Panc1 (cell line): ENCODE measurements at regions not wholly inside any gene's neighbourhood (a gene's known extent, or its start where the extent isn't known, plus 50 kb on each side); places are given as distances from the start of the nearest gene placed in this dataset.

Source experiments
- POLR2AphosphoS5 ChIP-seq: IDR thresholded peaks from 2 replicates; pipeline ENCODE4 v1.6.1; 2012; ENCODE audit warnings: mild to moderate bottlenecking, low read depth, low read length, moderate library complexity
- TCF7L2 ChIP-seq: IDR thresholded peaks from 2 replicates; pipeline ENCODE4 v1.6.1; 2011; ENCODE audit warnings: mild to moderate bottlenecking, low read depth, low read length, inconsistent platforms
- TF ChIP-seq, protein P1 (sequence below): fragments of 450-650 bp; IDR thresholded peaks from 2 replicates; pipeline ENCODE4 v1.5.1; 2017; ENCODE audit warnings: mild to moderate bottlenecking
- TF ChIP-seq, protein P2 (sequence below), 2 experiments: IDR thresholded peaks; 2 replicates each; pipeline ENCODE4 v1.6.1; 2011 to 2012; ENCODE audit warnings: low read depth in 2 of 2, control low read depth in 1 of 2, low read length in 1 of 2, mild to moderate bottlenecking in 1 of 2, moderate library complexity in 1 of 2; ENCODE audit not compliant: insufficient read depth in 1 of 2

DNA sequence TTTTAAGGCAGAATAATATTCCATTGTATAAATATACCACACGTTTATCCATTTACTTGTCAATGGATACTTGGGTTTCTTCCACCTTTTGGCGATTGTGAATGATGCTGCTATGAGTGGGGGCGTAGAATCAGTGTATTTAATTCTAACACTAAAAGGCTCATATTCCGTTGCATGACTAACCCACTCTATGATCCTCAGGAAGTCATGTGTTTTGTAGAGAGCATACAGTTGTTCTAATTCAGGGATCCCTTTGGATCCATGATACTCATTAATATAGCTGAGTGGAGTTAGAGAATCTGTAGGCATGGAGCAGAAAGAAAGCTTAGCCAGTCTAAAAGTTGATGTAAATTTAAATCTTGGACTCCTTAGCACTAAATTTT is 74.2 kb upstream of the TMEM170B start:
- TF ChIP-seq, protein P1, sequence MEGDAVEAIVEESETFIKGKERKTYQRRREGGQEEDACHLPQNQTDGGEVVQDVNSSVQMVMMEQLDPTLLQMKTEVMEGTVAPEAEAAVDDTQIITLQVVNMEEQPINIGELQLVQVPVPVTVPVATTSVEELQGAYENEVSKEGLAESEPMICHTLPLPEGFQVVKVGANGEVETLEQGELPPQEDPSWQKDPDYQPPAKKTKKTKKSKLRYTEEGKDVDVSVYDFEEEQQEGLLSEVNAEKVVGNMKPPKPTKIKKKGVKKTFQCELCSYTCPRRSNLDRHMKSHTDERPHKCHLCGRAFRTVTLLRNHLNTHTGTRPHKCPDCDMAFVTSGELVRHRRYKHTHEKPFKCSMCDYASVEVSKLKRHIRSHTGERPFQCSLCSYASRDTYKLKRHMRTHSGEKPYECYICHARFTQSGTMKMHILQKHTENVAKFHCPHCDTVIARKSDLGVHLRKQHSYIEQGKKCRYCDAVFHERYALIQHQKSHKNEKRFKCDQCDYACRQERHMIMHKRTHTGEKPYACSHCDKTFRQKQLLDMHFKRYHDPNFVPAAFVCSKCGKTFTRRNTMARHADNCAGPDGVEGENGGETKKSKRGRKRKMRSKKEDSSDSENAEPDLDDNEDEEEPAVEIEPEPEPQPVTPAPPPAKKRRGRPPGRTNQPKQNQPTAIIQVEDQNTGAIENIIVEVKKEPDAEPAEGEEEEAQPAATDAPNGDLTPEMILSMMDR = no peak
- no peak for TF ChIP-seq POLR2AphosphoS5
- TF ChIP-seq, protein P2, sequence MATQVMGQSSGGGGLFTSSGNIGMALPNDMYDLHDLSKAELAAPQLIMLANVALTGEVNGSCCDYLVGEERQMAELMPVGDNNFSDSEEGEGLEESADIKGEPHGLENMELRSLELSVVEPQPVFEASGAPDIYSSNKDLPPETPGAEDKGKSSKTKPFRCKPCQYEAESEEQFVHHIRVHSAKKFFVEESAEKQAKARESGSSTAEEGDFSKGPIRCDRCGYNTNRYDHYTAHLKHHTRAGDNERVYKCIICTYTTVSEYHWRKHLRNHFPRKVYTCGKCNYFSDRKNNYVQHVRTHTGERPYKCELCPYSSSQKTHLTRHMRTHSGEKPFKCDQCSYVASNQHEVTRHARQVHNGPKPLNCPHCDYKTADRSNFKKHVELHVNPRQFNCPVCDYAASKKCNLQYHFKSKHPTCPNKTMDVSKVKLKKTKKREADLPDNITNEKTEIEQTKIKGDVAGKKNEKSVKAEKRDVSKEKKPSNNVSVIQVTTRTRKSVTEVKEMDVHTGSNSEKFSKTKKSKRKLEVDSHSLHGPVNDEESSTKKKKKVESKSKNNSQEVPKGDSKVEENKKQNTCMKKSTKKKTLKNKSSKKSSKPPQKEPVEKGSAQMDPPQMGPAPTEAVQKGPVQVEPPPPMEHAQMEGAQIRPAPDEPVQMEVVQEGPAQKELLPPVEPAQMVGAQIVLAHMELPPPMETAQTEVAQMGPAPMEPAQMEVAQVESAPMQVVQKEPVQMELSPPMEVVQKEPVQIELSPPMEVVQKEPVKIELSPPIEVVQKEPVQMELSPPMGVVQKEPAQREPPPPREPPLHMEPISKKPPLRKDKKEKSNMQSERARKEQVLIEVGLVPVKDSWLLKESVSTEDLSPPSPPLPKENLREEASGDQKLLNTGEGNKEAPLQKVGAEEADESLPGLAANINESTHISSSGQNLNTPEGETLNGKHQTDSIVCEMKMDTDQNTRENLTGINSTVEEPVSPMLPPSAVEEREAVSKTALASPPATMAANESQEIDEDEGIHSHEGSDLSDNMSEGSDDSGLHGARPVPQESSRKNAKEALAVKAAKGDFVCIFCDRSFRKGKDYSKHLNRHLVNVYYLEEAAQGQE (IDR thresholded peaks at IDR 0.05; ENCODE audit: insufficient read depth in 1 of 2, low read depth in 2 of 2, low read length in 1 of 2) = no peak
- TF ChIP-seq TCF7L2 = no peak
